HepG2 (cell line): ENCODE measurements at regions not wholly inside any gene's neighbourhood (a gene's known extent, or its start where the extent isn't known, plus 50 kb on each side); places are given as distances from the start of the nearest gene placed in this dataset.

ENCODE experiments used
- ATAC-seq: fragments of 200-7000 bp; cut with Tn5 transposase; 3 replicates; pipeline ENCODE4 v1.9.1; 2020; ENCODE audit warnings: mild to moderate bottlenecking, moderate library complexity
- BruUV-seq: library from RNA; stranded (reverse); fragments of 400-500 nt; replicated peaks from 2 replicates; lab custom pipeline; 2021; lab: Mats Ljungman, UMichigan
- CTCF ChIA-PET: fragments of 300-600 bp; formaldehyde crosslinking; extraction: SDS; loops from one replicate; lab custom pipeline; 2021; ENCODE audit warnings: low total read pairs, inconsistent platforms, low intra/inter-chr PET ratio; lab: Yijun Ruan, JAX
- POLR2A ChIA-PET: fragments of 350-600 bp; sonication (Branson Sonifier 250); formaldehyde crosslinking; loops from one replicate; lab custom pipeline; 2020; ENCODE audit warnings: antibody characterized with exemption, inconsistent platforms; lab: Yijun Ruan, JAX
- DNase-seq: peaks from one replicate; pipeline ENCODE4 v3.0.0-alpha.2; 2015; ENCODE audit warnings: low spot score
- FAIRE-seq: peaks from 3 replicates; lab custom pipeline; 2011; peaks lifted over from hg19 to GRCh38; lab: Jason Lieb, UNC
- H2AFZ ChIP-seq: one replicate; pipeline ENCODE4 v1.6.1; 2011; ENCODE audit warnings: low read length, inconsistent platforms
- H3K27ac ChIP-seq: fragments of 300-600 bp; 3 replicates; pipeline ENCODE4 v1.8.0; 2011; ENCODE audit warnings: mixed run types, mild to moderate bottlenecking, mixed read lengths, low read length, inconsistent platforms; ENCODE audit not compliant: insufficient read depth; ENCODE audit errors: extremely low read length
- H3K27me3 ChIP-seq, 2 experiments: fragments of 200-600 bp in 1 of 2; 2 replicates in 1 of 2; 3 replicates in 1 of 2; pipeline versions ENCODE4 v1.6.0 to v1.8.0; 2011; ENCODE audit warnings: low read length in 2 of 2, mild to moderate bottlenecking in 2 of 2, moderate library complexity in 2 of 2, inconsistent platforms in 1 of 2; ENCODE audit not compliant: insufficient read depth in 2 of 2, control insufficient read depth in 1 of 2
- H3K36me3 ChIP-seq, 2 experiments: fragments of 200-600 bp in 1 of 2; replicated peaks in 1 of 2; 2 replicates in 1 of 2; 3 replicates in 1 of 2; pipeline versions ENCODE4 v1.5.1 to v1.8.0; 2011; ENCODE audit warnings: low read length in 2 of 2, inconsistent platforms in 1 of 2; ENCODE audit not compliant: insufficient read depth in 2 of 2, control insufficient read depth in 1 of 2
- H3K4me1 ChIP-seq: 2 replicates; pipeline ENCODE4 v1.5.1; 2012; ENCODE audit warnings: low read length, inconsistent platforms; ENCODE audit not compliant: insufficient read depth
- H3K4me2 ChIP-seq: 2 replicates; pipeline ENCODE4 v1.6.0; 2011; ENCODE audit warnings: low read depth, low read length, inconsistent platforms
- H3K4me3 ChIP-seq, 3 experiments: fragments of 200-600 bp in 1 of 3; sonication (generic), shearing (Covaris generic) in 1 of 3; replicated peaks in 1 of 3; 2 replicates each; pipeline ENCODE4 v1.5.1; 2011 to 2016; ENCODE audit warnings: low read length in 3 of 3, inconsistent platforms in 2 of 3, low read depth in 2 of 3, mild to moderate bottlenecking in 2 of 3, control low read depth in 1 of 3, mixed read lengths in 1 of 3; ENCODE audit not compliant: insufficient read depth in 1 of 3
- H3K79me2 ChIP-seq: one replicate; pipeline ENCODE4 v1.6.1; 2011; ENCODE audit warnings: low read length, inconsistent platforms; ENCODE audit not compliant: insufficient read depth
- H3K9ac ChIP-seq: 2 replicates; pipeline ENCODE4 v1.6.0; 2011; ENCODE audit warnings: mild to moderate bottlenecking, low read depth, low read length, inconsistent platforms; ENCODE audit not compliant: insufficient read depth
- H3K9me3 ChIP-seq: 2 replicates; pipeline ENCODE4 v1.5.1; 2012; ENCODE audit warnings: mild to moderate bottlenecking, low read length
- H4K20me1 ChIP-seq: 2 replicates; pipeline ENCODE4 v1.6.0; 2011; ENCODE audit warnings: inconsistent platforms, mild to moderate bottlenecking, low read length, moderate library complexity; ENCODE audit not compliant: insufficient read depth
- HES4 ChIP-seq: sonication (generic); formaldehyde crosslinking; IDR thresholded peaks from 2 replicates; pipeline ENCODE4 v1.9.0; 2021; ENCODE audit warnings: mild to moderate bottlenecking, missing genetic modification reagents, borderline replicate concordance
- HOXA9 ChIP-seq: sonication (generic); formaldehyde crosslinking; IDR thresholded peaks from 2 replicates; pipeline ENCODE4 v1.8.1; 2022; ENCODE audit warnings: missing genetic modification reagents, mild to moderate bottlenecking, moderate library complexity, borderline replicate concordance
- KLF9 ChIP-seq: IDR thresholded peaks from 2 replicates; pipeline ENCODE4 v1.6.1; 2016; ENCODE audit warnings: low read depth
- POLR2AphosphoS5 ChIP-seq: IDR thresholded peaks from 2 replicates; pipeline ENCODE4 v1.6.1; 2012; ENCODE audit warnings: low read depth, low read length
- RBM22 ChIP-seq: fragments of 200-400 bp; formaldehyde crosslinking; optimal IDR thresholded peaks from 2 replicates; pipeline ENCODE3; 2017; ENCODE audit warnings: mild to moderate bottlenecking, low read length, moderate library complexity
- SMAD1 ChIP-seq: sonication (generic); formaldehyde crosslinking; IDR thresholded peaks from 2 replicates; pipeline ENCODE4 v1.4.0; 2020; ENCODE audit warnings: missing genetic modification reagents, low read depth, mild to moderate bottlenecking, borderline replicate concordance
- ZFP90 ChIP-seq: sonication (generic); formaldehyde crosslinking; IDR thresholded peaks from 2 replicates; pipeline ENCODE4 v1.8.0; 2022; ENCODE audit warnings: missing genetic modification reagents, mild to moderate bottlenecking, inconsistent platforms, borderline replicate concordance
- WGBS: methylation state at CpG from one replicate; pipeline ENCODE4 v1.1.6; 2017; ENCODE audit warnings: low lambda C conversion rate; 5-methylcytosine and 5-hydroxymethylcytosine counted together
- in situ Hi-C: cut with HindIII; loops from 2 replicates; pipeline ENCODE4 v1.10.0; 2017; ENCODE audit warnings: low pct_unique_long_range_greater_than_20kb; ENCODE audit not compliant: extremely low pct_ligation_motif_present
- intact Hi-C: fragments of 100-400 bp; cut with micrococcal nuclease; formaldehyde crosslinking; loops from one replicate; pipeline ENCODE4 v1.10.0; 2022; ENCODE audit not compliant: unreplicated experiment
- TF ChIP-seq, protein P1 (sequence below): sonication (generic); formaldehyde crosslinking; IDR thresholded peaks from 2 replicates; pipeline ENCODE4 v1.4.0; 2020; ENCODE audit warnings: mild to moderate bottlenecking, missing genetic modification reagents
- TF ChIP-seq, protein P2 (sequence below): IDR thresholded peaks from 2 replicates; pipeline ENCODE4 v1.6.1; 2016; ENCODE audit warnings: mild to moderate bottlenecking, missing biosample characterization, missing genetic modification reagents
- TF ChIP-seq, protein P3 (sequence below): sonication (generic); formaldehyde crosslinking; IDR thresholded peaks from 2 replicates; pipeline ENCODE4 v1.4.0; 2020; ENCODE audit warnings: mild to moderate bottlenecking, missing genetic modification reagents, borderline replicate concordance
- TF ChIP-seq, protein P4 (sequence below): sonication (generic); formaldehyde crosslinking; conservative IDR thresholded peaks from 2 replicates; pipeline ENCODE4 v1.4.0; 2020; ENCODE audit warnings: mild to moderate bottlenecking, missing genetic modification reagents, moderate library complexity

DNA sequence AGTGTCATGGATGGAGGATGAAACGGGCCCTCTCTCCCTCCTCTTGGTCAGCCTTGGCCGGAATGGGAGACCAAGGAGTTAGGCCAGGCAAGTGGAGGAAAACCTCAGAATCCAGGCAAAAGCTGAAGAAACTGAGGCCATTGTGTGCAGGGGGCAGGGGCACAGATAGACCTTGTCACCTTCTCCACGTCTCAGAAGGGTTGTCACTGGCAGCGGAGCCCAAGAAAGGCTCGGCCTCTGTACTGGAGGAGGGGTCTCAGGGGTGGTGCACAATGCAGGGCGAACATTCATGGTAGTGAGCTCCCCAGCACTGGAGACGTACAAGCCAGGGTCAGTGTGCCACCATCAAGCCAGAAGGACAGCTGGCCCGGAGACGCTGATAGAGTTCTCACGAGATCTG lies 139.5 kb downstream of the CPZ start (continued):
- TF ChIP-seq RBM22 (no peak), HES4 (CRISPR knock-in tag) (no peak)
- TF ChIP-seq, protein P1, sequence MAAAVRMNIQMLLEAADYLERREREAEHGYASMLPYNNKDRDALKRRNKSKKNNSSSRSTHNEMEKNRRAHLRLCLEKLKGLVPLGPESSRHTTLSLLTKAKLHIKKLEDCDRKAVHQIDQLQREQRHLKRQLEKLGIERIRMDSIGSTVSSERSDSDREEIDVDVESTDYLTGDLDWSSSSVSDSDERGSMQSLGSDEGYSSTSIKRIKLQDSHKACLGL (CRISPR knock-in tag) = no peak

DNA sequence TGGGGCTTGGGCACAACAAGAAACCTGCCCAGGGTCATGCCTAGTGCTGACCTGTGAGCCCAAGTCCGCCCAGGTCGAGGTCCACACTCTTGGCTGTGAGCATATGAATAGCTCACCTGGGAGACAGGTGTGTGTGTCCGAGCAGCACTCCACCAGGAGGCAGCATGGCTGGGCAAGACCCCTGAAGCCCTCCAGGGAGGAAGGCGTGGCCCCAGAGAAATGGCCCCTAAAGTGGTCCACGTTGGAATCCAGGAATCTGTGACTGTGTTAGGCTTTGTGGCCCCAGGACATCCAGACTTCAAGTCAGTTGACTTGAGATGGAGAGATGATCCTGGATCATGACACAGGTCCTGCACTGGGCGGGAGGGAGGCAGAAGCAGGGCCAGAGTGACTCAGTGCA lies 138.8 kb downstream of the CPZ start:
- intact Hi-C loops = no loop called here
- Histone ChIP-seq H3K4me2 (no peak overlapping the region), H3K4me3 (no peak overlapping the region), H3K9me3 (no peaks in the 10 kb centered on the region), H3K4me1 (no peaks in the 10 kb centered on the region), H3K9ac (no peak overlapping the region), H3K79me2 (no peaks in the 10 kb centered on the region), H2AFZ (no peak overlapping the region), H3K27me3 (peaks cover 3 to 35% of the 10 kb centered on the region in 2 experiments; a peak in 4 of 5 replicates), H3K36me3 (no peaks in the 10 kb centered on the region), H3K27ac (no peak overlapping the region), H4K20me1 (no peaks in the 10 kb centered on the region)
- BruUV-seq = no TSS peak
- no peak for DNase-seq
- in situ Hi-C loops = no loop called here
- no peak for FAIRE-seq
- ChIA-PET CTCF (no interaction called here), POLR2A (no interaction called here)
- WGBS = 0% methylated on average over 1 of the region's 6 CpGs
- ATAC-seq = no peak
- TF ChIP-seq SMAD1 (CRISPR knock-in tag) = no peak
- TF ChIP-seq, protein P2, sequence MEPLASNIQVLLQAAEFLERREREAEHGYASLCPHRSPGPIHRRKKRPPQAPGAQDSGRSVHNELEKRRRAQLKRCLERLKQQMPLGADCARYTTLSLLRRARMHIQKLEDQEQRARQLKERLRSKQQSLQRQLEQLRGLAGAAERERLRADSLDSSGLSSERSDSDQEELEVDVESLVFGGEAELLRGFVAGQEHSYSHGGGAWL = no peak
- no peak for TF ChIP-seq KLF9 (CRISPR knock-in tag)
- TF ChIP-seq, protein P3, sequence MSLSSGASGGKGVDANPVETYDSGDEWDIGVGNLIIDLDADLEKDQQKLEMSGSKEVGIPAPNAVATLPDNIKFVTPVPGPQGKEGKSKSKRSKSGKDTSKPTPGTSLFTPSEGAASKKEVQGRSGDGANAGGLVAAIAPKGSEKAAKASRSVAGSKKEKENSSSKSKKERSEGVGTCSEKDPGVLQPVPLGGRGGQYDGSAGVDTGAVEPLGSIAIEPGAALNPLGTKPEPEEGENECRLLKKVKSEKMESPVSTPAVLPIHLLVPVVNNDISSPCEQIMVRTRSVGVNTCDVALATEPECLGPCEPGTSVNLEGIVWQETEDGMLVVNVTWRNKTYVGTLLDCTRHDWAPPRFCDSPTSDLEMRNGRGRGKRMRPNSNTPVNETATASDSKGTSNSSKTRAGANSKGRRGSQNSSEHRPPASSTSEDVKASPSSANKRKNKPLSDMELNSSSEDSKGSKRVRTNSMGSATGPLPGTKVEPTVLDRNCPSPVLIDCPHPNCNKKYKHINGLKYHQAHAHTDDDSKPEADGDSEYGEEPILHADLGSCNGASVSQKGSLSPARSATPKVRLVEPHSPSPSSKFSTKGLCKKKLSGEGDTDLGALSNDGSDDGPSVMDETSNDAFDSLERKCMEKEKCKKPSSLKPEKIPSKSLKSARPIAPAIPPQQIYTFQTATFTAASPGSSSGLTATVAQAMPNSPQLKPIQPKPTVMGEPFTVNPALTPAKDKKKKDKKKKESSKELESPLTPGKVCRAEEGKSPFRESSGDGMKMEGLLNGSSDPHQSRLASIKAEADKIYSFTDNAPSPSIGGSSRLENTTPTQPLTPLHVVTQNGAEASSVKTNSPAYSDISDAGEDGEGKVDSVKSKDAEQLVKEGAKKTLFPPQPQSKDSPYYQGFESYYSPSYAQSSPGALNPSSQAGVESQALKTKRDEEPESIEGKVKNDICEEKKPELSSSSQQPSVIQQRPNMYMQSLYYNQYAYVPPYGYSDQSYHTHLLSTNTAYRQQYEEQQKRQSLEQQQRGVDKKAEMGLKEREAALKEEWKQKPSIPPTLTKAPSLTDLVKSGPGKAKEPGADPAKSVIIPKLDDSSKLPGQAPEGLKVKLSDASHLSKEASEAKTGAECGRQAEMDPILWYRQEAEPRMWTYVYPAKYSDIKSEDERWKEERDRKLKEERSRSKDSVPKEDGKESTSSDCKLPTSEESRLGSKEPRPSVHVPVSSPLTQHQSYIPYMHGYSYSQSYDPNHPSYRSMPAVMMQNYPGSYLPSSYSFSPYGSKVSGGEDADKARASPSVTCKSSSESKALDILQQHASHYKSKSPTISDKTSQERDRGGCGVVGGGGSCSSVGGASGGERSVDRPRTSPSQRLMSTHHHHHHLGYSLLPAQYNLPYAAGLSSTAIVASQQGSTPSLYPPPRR = no peak
- TF ChIP-seq HOXA9 (CRISPR knock-in tag) = no peak
- TF ChIP-seq ZFP90 (CRISPR knock-in tag) = no peak
- TF ChIP-seq POLR2AphosphoS5 = no peak
- TF ChIP-seq, protein P4, sequence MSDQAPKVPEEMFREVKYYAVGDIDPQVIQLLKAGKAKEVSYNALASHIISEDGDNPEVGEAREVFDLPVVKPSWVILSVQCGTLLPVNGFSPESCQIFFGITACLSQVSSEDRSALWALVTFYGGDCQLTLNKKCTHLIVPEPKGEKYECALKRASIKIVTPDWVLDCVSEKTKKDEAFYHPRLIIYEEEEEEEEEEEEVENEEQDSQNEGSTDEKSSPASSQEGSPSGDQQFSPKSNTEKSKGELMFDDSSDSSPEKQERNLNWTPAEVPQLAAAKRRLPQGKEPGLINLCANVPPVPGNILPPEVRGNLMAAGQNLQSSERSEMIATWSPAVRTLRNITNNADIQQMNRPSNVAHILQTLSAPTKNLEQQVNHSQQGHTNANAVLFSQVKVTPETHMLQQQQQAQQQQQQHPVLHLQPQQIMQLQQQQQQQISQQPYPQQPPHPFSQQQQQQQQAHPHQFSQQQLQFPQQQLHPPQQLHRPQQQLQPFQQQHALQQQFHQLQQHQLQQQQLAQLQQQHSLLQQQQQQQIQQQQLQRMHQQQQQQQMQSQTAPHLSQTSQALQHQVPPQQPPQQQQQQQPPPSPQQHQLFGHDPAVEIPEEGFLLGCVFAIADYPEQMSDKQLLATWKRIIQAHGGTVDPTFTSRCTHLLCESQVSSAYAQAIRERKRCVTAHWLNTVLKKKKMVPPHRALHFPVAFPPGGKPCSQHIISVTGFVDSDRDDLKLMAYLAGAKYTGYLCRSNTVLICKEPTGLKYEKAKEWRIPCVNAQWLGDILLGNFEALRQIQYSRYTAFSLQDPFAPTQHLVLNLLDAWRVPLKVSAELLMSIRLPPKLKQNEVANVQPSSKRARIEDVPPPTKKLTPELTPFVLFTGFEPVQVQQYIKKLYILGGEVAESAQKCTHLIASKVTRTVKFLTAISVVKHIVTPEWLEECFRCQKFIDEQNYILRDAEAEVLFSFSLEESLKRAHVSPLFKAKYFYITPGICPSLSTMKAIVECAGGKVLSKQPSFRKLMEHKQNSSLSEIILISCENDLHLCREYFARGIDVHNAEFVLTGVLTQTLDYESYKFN (CRISPR knock-in tag) = no peak
